C4-2B (cell line): ENCODE measurements at regions not wholly inside any gene's neighbourhood (a gene's known extent, or its start where the extent isn't known, plus 50 kb on each side); places are given as distances from the start of the nearest gene placed in this dataset.

Experiments used
- H3K27ac ChIP-seq: fragments of 450-650 bp; 2 replicates; pipeline ENCODE4 v1.5.1; 2017
- ZFX ChIP-seq: fragments of 450-650 bp; IDR thresholded peaks from 2 replicates; pipeline ENCODE4 v1.6.1; 2017
- TF ChIP-seq, protein P1 (sequence below): fragments of 450-650 bp; conservative IDR thresholded peaks from 2 replicates; pipeline ENCODE4 v1.5.1; 2017; ENCODE audit warnings: mild to moderate bottlenecking

GRCh38 chr11:29959488-29959887, 57.3 kb downstream of the KCNA4 start:
- no peak overlapping the region for H3K27ac ChIP-seq
- no peak for TF ChIP-seq ZFX
- TF ChIP-seq, protein P1, sequence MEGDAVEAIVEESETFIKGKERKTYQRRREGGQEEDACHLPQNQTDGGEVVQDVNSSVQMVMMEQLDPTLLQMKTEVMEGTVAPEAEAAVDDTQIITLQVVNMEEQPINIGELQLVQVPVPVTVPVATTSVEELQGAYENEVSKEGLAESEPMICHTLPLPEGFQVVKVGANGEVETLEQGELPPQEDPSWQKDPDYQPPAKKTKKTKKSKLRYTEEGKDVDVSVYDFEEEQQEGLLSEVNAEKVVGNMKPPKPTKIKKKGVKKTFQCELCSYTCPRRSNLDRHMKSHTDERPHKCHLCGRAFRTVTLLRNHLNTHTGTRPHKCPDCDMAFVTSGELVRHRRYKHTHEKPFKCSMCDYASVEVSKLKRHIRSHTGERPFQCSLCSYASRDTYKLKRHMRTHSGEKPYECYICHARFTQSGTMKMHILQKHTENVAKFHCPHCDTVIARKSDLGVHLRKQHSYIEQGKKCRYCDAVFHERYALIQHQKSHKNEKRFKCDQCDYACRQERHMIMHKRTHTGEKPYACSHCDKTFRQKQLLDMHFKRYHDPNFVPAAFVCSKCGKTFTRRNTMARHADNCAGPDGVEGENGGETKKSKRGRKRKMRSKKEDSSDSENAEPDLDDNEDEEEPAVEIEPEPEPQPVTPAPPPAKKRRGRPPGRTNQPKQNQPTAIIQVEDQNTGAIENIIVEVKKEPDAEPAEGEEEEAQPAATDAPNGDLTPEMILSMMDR, result no peak

GRCh38 chr11:29957431-29957830, 59.4 kb downstream of the KCNA4 start:
- no peak overlapping the region for H3K27ac ChIP-seq
- no peak for TF ChIP-seq ZFX
- TF ChIP-seq, protein P1, result no peak

GRCh38 chr11:29956076-29956556, 60.7 kb downstream of the KCNA4 start:
- H3K27ac ChIP-seq, result no peak overlapping the region

GRCh38 chr11:29943347-29943746, 73.5 kb downstream of the KCNA4 start:
- H3K27ac ChIP-seq, result no peak overlapping the region
- TF ChIP-seq, protein P1, result no peak
- TF ChIP-seq ZFX, result no peak

More at GRCh38 chr11:29956076-29956556, 60.7 kb downstream of the KCNA4 start:
- TF ChIP-seq, protein P1, result no peak
- no peak for TF ChIP-seq ZFX

- TF ChIP-seq, protein P1, result no peak
- TF ChIP-seq ZFX, result no peak
- H3K27ac ChIP-seq, result no peak overlapping the region
Observed at GRCh38 chr11:29937526-29937925, 79.3 kb downstream of the KCNA4 start.

- H3K27ac ChIP-seq, result no peak overlapping the region
- TF ChIP-seq, protein P1, result no peak
- no peak for TF ChIP-seq ZFX
Observed at GRCh38 chr11:29934115-29934638, 82.7 kb downstream of the KCNA4 start.

- no peak overlapping the region for H3K27ac ChIP-seq
- TF ChIP-seq ZFX, result no peak
- TF ChIP-seq, protein P1, result no peak
Observed at GRCh38 chr11:29916040-29916439, 100.8 kb downstream of the KCNA4 start.
